NCI-H128 (cell line): ENCODE measurements at regions not wholly inside any gene's neighbourhood (a gene's known extent, or its start where the extent isn't known, plus 50 kb on each side); places are given as distances from the start of the nearest gene placed in this dataset.

Experiments used
- DNase-seq: peaks from one replicate; lab custom pipeline; 2025; ENCODE audit not compliant: unreplicated experiment; lab: John Stamatoyannopoulos, UW

DNA sequence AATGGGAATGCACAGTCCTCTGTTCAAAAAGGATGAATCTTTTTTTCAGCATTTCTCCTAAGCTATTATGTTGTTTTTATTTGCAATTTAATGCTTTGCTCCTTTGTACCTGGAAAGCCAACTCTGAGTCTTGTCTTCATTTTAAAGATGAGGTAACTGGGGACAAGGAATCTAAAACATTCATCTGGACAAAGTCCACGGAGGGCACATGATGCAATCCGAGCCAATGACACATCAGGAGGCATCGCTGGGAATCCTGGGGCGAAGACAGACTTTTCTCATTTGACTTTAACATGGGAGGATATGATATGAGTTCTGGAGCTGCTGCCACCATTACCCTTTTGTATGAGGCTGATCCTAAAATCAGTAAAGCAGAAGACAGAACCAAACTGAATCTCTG lies 116.5 kb upstream of the REG3G start:
- DNase-seq: no peak

DNA sequence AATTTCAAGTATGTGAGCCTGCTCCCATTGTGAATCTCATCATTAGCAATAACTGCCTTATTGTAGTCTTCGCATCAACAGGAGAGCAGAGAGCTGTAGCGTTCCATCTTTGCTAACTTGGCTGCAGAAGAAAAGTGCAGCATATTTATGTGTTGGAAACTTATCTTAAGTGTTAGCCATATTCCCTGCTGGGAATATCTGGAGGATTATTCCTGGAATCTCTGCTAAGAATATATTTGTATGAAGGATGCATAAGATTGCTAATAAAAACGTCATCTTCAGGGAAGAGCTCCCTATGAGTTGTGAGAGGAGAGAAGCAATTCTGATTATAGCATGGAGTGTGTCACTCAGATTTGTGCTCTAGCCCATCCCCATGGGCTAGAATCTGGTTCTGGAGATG lies 115.1 kb upstream of the REG3G start:
- DNase-seq: no peak

DNA sequence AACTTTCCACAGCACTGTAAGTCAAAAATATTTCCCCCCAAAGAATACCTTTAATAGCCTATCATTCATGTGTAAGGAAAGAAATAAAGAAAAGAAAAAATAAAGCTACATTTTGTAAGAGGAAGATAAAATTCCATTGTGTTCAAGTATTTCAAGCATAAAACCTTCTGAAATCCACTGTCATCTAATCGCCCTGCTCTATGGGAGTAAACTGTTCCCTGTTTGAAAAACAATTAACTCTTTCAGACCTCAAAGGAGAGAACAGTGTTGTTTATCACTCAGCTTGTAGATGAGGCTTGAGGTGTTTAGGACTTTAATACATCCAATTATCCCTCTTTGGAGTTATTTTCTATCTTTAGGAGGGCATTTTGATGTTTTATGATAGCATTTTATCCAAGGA lies 112.2 kb upstream of the REG3G start:
- no peak for DNase-seq

DNA sequence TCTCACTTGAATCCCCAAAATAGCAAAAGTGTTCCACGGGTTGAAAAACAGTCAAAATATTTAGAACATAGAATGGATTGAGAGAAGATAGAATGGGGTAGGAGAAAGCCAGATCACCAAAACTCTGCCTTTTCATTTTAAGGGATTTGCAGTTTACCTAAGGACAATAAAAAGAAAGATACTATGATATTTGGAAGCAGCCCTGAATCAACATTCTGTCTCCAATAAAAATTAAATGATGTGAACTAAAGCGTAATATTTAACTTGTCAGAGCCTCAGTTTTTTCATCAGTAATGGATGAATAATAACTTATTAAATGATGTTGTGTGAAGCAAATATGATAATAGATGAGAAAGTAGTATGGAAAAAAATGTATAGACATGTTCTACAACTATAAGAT lies 100.2 kb upstream of the REG3G start:
- DNase-seq: no peak

DNA sequence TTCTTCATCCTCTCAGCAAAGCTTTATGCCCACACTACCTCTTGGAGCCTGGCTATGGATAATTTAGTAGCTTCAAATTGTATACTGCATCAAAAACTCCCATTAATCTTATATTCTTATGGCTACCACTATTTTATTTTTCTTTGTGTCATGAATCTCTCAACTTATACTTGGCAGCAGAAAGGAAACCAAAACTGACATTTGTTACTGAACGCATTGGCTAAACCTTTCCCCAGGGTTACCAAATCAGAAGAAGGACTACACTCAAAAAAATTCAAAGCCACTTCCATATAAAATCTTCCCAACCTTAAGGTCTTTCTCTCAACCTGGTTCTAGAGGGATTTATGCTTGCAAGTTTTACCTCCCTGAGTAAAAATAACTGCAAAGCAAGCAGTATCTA lies 97.0 kb upstream of the REG3G start:
- no peak for DNase-seq

DNA sequence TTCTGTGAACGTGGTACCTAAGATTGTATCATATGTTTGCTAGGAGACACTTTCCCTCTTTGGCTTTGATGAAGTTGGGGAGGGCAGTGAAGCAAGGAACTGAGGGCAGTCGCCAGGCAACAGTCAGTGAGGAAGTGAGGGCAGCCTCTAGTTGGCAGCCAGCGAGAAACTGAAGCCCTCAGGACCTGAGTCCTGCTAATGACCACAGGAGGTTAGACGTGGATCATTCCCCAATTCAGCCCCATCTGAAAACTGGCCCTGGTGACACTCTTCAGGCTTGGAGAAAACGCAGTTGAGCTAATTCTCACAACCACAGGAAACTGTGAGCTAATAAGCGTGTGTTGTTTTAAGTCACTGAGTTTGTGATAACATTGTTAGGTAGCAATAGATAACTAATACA lies 84.5 kb upstream of the REG3G start:
- DNase-seq: no peak

DNA sequence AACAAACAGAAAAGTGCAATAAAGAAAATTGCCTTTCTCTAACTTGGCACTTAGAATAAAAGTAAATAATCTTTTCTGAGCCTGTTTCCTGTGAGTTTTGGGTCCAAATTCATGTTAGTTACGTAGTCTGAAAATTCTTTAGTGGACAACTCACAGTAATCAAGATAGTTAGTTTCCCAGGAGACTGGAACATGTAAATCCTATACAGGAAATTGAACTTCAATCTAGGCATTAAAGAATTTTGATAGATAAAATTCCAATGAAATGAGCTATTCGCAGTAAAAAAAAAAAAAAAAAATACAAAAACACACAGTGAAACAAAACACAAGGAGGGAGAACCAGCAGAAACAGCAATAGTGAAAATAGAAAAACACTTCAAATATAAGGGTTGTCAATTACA lies 83.8 kb upstream of the REG3G start:
- DNase-seq: no peak

DNA sequence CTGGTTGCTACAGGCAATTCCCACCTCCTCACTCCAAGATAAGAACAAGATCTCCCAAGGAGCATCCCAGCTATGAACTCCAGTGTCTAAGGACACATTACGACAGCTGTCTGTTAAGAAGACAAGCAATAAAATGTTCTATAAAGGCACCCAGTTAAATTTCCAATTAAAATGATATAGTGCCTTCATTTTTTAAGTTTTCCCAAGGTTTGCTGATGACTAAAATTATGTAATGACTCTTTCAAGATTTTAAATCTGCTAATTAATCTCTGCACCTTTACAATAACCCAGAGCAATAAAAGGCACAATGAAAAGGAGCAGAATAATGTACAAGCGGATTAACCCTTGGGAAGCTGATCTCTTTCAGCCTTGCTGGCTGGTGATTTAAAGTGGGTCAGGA lies 61.6 kb upstream of the REG3G start:
- DNase-seq: no peak

DNA sequence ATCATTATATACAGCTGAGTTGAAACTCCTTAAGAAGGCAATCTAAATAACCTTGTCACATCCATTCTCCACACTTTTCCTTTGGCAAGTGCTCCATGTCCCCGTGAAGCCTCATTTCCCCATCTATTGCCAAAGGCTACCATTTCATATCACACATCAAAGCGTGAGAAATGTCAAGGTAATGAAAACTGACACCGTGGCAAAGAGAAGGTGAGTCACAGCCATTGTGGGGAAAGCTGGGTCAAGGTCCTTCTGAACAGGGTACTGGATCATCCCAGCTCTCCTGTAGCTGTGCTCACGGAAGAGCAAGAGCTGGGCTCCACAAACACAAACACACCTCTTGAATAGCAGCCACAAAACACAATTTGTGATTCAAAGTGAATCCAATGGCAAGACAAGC lies 58.2 kb upstream of the REG3G start:
- DNase-seq: no peak

DNA sequence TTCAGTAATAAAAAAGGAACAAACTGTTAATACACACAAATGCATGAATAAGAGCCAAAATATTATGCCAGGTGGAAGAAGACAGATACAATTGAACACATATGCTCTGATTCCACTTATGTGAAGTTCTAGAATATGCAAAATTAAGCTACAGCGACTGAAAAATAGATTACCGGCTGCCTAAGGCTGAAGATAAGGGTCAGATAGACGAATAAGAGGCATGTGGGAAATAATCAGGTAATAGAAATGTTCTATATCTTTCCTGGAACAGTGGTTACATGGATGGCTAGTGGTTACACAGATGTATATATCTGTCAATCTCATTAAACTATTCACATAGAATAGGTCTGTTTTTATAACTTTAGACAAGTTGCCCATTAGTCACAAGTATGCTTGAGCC lies 51.9 kb upstream of the REG3G start:
- DNase-seq: no peak
